OCI-LY1 (cell line): ENCODE measurements at regions not wholly inside any gene's neighbourhood (a gene's known extent, or its start where the extent isn't known, plus 50 kb on each side); places are given as distances from the start of the nearest gene placed in this dataset.

ENCODE experiments used
- H2AFZ ChIP-seq: fragments of 200-600 bp; sonication (generic), shearing (Covaris generic); 2 replicates; pipeline ENCODE4 v1.6.0; 2014; ENCODE audit warnings: antibody characterized with exemption, mild to moderate bottlenecking, low read length
- H3F3A ChIP-seq: fragments of 200-600 bp; sonication (generic), shearing (Covaris generic); 2 replicates; pipeline ENCODE4 v1.6.0; 2014; ENCODE audit warnings: mild to moderate bottlenecking, antibody characterized with exemption, low read length, moderate library complexity; ENCODE audit not compliant: insufficient read depth
- H3K27ac ChIP-seq: fragments of 200-600 bp; sonication (generic); 2 replicates; pipeline ENCODE4 v1.5.1; 2014; ENCODE audit warnings: low read length, mixed run types, mild to moderate bottlenecking, low read depth; ENCODE audit not compliant: poor library complexity, severe bottlenecking
- H3K27me3 ChIP-seq: fragments of 200-600 bp; sonication (generic); 2 replicates; pipeline ENCODE4 v1.6.0; 2014; ENCODE audit warnings: antibody characterized with exemption, mild to moderate bottlenecking, low read length, moderate library complexity; ENCODE audit not compliant: insufficient read depth
- H3K36me3 ChIP-seq: fragments of 200-600 bp; sonication (generic); 2 replicates; pipeline ENCODE4 v1.6.1; 2014; ENCODE audit warnings: mild to moderate bottlenecking, antibody characterized with exemption, low read length, moderate library complexity, mixed read lengths; ENCODE audit not compliant: insufficient read depth
- H3K4me1 ChIP-seq: fragments of 200-600 bp; sonication (generic); 2 replicates; pipeline ENCODE4 v1.5.1; 2014; ENCODE audit warnings: mild to moderate bottlenecking, low read length, moderate library complexity; ENCODE audit not compliant: insufficient read depth, severe bottlenecking
- H3K4me2 ChIP-seq: fragments of 200-600 bp; sonication (generic), shearing (Covaris generic); 2 replicates; pipeline ENCODE4 v1.6.1; 2014; ENCODE audit warnings: low read length
- H3K4me3 ChIP-seq: fragments of 200-600 bp; sonication (generic); 2 replicates; pipeline ENCODE4 v1.5.1; 2014; ENCODE audit warnings: low read length, low read depth, mild to moderate bottlenecking, mixed read lengths; ENCODE audit not compliant: poor library complexity, severe bottlenecking
- H3K79me2 ChIP-seq: fragments of 200-600 bp; shearing (Covaris generic); 2 replicates; pipeline ENCODE4 v1.6.1; 2016; ENCODE audit warnings: mixed run types, low read length, mixed read lengths; ENCODE audit not compliant: insufficient read depth
- H3K9ac ChIP-seq: fragments of 200-600 bp; sonication (generic), shearing (Covaris generic); 2 replicates; pipeline ENCODE4 v1.6.1; 2014; ENCODE audit warnings: mild to moderate bottlenecking, low read length, mixed read lengths
- H3K9me2 ChIP-seq: fragments of 200-600 bp; sonication (generic), shearing (Covaris generic); 2 replicates; pipeline ENCODE4 v1.6.1; 2014; ENCODE audit warnings: low read depth, mild to moderate bottlenecking, low read length, mixed read lengths
- H3K9me3 ChIP-seq: fragments of 200-600 bp; shearing (Covaris generic); 2 replicates; pipeline ENCODE4 v1.6.1; 2014; ENCODE audit warnings: low read length, mixed read lengths
- H4K20me1 ChIP-seq: fragments of 200-600 bp; sonication (generic), shearing (Covaris generic); 2 replicates; pipeline ENCODE4 v1.6.0; 2016; ENCODE audit warnings: mild to moderate bottlenecking, low read length; ENCODE audit not compliant: insufficient read depth
- CTCF ChIP-seq: fragments of 200-600 bp; sonication (generic), shearing (Covaris generic); IDR thresholded peaks from 2 replicates; pipeline ENCODE4 v1.5.1; 2017; ENCODE audit warnings: mild to moderate bottlenecking, antibody characterized with exemption, low read length, moderate library complexity, mixed read lengths
- EZH2 ChIP-seq: fragments of 200-600 bp; sonication (generic), shearing (Covaris generic); IDR thresholded peaks from 2 replicates; pipeline ENCODE4 v1.8.0; 2017; ENCODE audit warnings: borderline replicate concordance, mixed run types, mild to moderate bottlenecking, antibody characterized with exemption, low read length, moderate library complexity, mixed read lengths

- Histone ChIP-seq H4K20me1 (no peaks in the 10 kb centered on the region), H3K4me2 (no peak overlapping the region), H3K9me3 (no peaks in the 10 kb centered on the region), H3K27me3 (no peaks in the 10 kb centered on the region), H3K4me3 (no peak overlapping the region), H3F3A (no peaks in the 10 kb centered on the region), H3K9ac (no peak overlapping the region), H3K4me1 (no peaks in the 10 kb centered on the region), H3K27ac (no peak overlapping the region), H2AFZ (no peak overlapping the region), H3K36me3 (no peaks in the 10 kb centered on the region), H3K79me2 (no peaks in the 10 kb centered on the region), H3K9me2 (no peaks in the 10 kb centered on the region)
- TF ChIP-seq CTCF (no peak), EZH2 (no peak)
These were observed 209.5 kb upstream of the STXBP6 start for GRCh38 chr14:25259470-25259869.

GRCh38 chr14:25252793-25253192, 202.8 kb upstream of the STXBP6 start:
- Histone ChIP-seq H3K9me2 (no peaks in the 10 kb centered on the region), H3K4me3 (no peak overlapping the region), H3K79me2 (no peaks in the 10 kb centered on the region), H3K4me2 (no peak overlapping the region), H3K4me1 (no peaks in the 10 kb centered on the region), H3K27ac (no peak overlapping the region), H3K9me3 (no peaks in the 10 kb centered on the region), H3K27me3 (no peaks in the 10 kb centered on the region), H4K20me1 (no peaks in the 10 kb centered on the region), H3K36me3 (no peaks in the 10 kb centered on the region), H3K9ac (no peak overlapping the region), H3F3A (no peaks in the 10 kb centered on the region), H2AFZ (no peak overlapping the region)
- TF ChIP-seq EZH2 (no peak), CTCF (no peak)

- Histone ChIP-seq H3K27me3 (no peaks in the 10 kb centered on the region), H3F3A (no peaks in the 10 kb centered on the region), H2AFZ (no peak overlapping the region), H3K4me2 (no peak overlapping the region), H3K4me3 (no peak overlapping the region), H4K20me1 (no peaks in the 10 kb centered on the region), H3K9me2 (no peaks in the 10 kb centered on the region), H3K9ac (no peak overlapping the region), H3K36me3 (no peaks in the 10 kb centered on the region), H3K4me1 (no peaks in the 10 kb centered on the region), H3K79me2 (no peaks in the 10 kb centered on the region), H3K9me3 (no peaks in the 10 kb centered on the region), H3K27ac (no peak overlapping the region)
- TF ChIP-seq EZH2 (no peak), CTCF (no peak)
These were observed 200.6 kb upstream of the STXBP6 start for GRCh38 chr14:25250516-25250915.
